Stimulated activated CD4-positive, alpha-beta T cell treated with anti-CD3 and anti-CD28 coated beads, Interleukin-12 subunit alpha, Interleukin-12 subunit beta, amount 100 ng/mL, for 48 hours (primary cell): ENCODE measurements at regions not wholly inside any gene's neighbourhood (a gene's known extent, or its start where the extent isn't known, plus 50 kb on each side); places are given as distances from the start of the nearest gene placed in this dataset.
"Not testable (repeated sequence)": the region's sequence is repeated elsewhere in the genome, so short reads cannot be mapped to it uniquely, and the experiment has no call there.

Source experiments
- DNase-seq, 3 donors: peaks; one replicate each; pipeline ENCODE4 v3.0.0-alpha.2; 2020; ENCODE audit warnings: low read depth in 2 of 3, low spot score in 1 of 3

DNA sequence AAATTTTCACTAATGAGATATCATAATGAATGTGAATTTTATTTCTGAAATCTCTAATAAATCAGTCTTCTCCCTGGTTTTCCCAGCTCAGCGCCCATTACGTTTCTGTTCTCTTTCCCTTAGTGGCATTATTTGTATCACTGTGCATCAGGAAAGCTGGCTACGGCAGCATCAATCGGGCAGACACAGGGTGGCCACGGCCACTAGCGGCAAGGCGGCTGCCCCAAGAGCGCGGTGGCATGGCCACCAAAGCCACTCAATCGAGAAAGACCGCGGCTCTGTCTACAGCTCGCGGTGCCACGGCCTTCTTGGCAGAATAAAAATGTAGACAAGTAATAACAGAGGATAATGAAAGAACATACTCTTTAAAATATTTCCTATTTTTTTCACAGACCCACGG is 168.0 kb downstream of the RPIA start:
- DNase-seq = no peak

DNA sequence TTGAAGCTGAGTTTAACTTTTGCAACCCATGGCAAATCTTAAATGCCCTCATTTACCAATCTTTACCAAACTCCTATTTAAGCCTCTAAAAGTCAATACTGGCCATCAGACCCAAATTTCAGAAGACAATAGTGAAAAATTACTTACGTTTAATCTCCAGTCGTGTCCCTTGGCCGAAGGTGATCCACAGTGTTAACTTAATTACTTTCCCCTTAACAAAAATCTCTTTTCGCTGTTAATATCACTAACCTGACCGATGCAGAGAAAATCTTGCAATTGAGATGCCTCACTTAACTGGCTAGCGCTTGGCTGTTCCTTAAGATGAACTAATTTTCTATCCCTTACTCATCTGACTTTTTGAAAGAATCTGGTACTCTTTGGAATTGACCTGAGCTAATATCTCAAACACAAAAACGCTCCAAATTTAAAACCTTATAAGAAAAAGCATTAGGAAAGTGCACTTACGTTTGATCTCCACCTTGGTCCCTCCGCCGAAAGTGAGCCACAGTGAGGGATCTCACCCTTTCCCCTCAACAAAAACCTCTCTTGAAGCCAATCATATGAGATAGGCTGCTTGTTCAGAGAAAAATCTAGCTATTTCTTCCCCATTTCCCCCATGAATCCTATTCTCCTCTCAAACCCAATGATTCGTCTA is 169.1 kb downstream of the RPIA start:
- DNase-seq = no peak

DNA sequence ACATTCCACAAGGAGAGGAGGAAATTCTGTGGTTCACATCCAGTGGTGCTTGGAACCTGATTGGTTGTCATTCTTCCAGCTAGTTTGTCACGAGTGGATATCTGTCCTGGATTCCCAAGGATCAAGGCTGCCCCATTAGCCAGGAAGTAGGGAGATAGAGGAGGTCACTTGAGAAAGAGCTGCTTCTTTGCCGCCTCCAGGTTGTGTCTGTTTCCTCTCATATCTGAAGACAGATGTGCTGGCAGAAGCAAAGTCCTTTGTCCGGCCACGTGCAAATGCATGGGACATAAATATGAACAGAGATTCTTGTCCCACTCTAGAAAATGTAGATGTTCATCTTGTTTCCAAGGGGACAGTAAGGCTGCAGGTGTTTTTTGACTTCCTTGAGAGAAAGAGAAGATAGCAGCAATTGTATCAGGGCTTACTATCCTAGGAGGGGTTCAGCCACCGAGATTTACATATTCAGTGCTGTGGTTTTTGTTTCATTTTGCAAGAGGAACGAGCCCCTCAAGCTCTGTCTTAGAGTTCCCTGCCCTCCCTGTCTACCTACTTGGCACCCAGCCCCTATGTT is 174.4 kb downstream of the RPIA start:
- no peak for DNase-seq

DNA sequence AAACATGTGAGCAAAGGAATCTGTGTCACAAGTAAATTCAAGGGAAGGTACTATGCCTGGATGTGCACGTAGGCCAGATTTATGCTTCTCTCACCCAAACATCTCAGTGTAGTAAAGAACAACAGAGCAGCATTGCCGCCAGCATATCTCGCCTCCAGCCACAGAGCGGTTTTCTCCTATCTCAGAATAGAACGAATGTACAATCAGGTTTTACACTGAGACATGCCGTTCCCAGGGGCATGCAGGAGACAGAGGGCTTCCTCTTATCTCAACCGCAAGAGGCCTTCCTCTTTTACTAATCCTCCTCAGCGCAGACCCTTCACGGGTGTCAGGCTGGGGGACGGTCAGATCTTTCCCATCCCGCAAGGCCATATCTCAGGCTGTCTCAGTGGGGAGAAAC is 175.3 kb downstream of the RPIA start:
- no peak for DNase-seq

DNA sequence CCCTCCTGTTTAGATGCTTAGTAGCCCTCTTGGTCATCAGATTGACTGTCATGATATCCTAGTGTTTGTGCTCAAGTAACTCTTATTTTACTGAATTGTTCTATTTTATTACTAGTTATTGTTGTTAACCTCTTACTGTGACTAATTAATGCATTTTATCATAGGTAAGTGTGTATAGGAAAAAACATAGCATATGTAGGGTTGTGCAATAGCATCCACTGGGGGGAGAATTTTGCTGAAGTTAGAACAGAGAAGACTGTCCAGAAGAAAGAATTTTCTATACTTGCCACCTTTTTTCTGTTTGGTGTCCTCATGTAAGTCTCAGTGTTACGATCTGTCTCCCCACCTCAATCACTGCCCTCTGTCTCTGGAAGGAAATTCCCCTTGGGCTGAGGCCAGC is 177.4 kb downstream of the RPIA start:
- no peak for DNase-seq

DNA sequence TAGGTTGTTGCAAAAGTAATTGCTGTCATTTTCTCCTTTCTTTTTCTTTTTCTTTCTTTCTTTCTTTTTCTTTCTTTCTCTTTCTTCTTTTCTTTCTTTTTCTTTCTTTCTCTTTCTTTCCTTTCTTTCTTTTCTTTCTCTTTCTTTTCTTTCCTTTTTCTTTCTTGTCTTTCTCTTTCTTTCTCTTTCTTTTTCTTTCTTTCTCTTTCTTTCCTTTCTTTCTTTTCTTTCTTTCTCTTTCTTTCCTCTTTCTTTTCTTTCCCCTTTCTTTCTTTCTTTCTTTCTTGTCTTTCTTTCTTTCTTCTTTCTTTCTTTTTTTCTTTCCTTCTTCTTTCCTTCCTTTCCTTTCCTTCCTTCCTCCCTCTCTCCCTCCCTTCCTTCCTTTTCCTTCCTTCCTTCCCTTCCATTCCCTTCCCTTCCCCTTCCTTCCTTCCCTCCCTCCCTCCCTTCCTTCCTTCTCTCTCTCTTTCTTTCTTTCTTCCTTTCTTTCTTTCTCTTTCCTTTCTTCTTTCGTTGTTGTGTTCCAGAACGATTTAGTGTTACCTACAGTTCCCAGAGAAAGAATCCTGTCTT is 178.9 kb downstream of the RPIA start:
- no peak for DNase-seq

DNA sequence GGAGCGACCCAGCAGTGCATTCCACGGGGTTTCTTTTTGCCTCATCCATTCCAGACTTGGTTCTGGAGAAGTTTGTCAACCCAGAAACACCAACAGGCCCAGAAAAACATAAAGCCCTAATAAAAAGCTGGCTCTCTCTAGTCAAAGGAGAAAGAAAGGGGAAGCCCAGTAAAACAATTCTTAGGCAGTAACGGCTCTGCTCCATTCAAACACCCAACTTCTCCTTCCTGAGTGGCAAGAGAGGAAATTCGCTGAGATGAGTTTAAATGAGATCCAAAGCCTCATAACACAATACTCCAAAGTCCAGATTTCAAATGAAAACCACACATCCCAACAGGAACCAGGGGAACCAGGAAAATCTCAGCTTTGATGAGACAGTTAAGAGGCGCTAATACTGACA is 179.9 kb downstream of the RPIA start:
- no peak for DNase-seq

DNA sequence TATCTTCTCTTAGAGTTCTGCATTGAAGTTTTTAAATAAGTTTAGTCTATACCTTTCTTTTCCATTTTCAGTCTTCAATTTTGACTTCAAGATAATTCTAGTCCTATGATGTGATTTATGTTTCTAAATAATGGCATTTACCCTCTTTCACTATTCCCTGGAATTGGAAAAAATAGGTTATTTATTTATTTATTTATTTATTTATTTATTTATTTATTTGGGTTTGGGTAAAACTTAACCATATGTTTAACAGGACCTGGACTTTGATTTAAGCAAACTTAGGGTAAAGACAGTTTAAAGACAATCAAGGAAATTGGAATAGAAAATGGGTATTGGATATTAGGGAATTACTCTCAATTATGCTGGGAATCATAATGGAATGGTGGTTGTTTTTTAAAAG is 182.1 kb downstream of the RPIA start:
- DNase-seq = no peak

DNA sequence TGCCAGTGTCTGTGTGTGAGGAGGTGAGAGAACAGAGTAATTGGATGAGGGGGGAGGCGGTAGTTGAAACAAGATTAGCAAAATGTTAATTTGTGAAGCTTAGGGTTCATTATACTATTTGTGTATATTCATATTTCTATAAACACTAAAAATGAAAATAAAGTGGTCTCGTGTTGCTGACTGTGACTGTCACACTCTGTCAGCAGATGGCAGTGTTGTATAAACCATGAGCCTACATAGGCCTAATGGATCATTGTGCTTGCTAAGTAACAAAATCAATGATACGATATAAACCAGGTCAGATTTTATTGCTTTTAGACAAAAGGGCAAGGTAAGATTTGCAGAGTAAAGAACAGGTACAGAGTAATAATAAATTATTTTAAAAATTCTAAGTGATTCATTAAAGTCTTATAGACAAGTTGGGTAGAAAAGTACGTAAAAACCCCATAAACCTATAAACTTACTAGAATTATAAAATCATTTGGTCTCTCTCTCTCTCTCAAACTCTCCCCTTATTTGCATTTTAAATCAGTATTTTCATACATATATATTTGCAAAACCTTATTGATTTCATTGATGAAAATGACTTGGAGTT is 182.7 kb downstream of the RPIA start:
- peak; percentile 13 to 37 (median 15) for DNase-seq

DNA sequence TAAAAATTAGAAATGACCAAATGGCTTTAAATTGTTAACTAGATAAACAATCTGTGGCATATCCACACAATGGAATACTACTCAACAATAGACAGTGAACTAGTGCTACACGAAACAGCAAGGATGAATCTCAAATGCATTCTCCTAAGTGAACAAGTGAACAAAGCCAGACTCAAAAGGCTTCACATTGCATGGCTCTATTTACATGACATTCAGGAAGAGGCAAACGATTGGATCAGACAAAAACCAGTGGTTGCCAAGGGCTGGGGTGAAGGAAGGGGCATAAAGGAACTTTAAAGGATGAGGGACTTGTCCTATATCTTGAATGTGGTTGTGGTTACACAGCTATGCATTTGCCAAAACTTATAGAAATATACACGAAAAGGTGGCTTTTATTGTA is 184.3 kb downstream of the RPIA start:
- DNase-seq = no peak

DNA sequence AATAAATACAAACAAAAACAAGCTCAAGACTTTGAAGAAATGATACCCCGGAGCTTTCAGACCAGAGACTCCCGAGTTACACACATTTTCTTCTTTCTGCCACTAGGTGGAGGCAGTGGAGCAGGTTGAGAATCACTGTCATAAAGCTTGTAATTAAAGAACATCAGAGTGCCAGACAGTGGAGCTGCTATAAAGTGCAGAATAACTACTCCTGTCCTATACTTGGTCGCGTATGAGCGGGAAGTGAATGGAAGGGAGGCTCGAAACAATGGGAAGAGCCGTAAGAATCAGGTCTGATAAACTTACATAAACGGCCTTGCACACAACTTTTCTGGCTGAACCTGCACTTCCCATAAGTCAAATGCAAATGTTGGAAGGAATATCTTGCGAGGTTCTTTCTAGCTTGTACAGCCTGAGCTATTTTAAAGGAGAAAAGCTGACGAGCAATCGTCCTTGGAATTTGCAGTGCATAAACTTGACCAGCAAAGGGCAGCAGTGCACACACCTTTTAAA is 189.0 kb downstream of the RPIA start:
- peak in 1 of 3 donors; percentile 32 for DNase-seq

DNA sequence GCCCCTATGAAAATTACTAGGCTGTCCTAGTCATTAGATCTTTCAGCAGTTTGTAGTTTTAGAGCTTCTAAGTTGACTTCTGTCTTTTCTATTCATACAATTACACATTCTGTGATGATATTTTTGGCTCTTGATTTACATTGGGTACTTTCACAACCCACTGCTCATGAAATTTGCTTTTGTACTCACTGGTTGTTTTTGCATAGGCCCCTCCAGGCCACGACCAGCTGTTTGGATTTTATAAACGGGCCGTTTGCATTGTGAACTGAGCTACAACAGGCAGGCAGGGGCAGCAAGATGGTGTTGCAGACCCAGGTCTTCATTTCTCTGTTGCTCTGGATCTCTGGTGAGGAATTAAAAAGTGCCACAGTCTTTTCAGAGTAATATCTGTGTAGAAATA is 193.8 kb downstream of the RPIA start:
- DNase-seq = no peak

DNA sequence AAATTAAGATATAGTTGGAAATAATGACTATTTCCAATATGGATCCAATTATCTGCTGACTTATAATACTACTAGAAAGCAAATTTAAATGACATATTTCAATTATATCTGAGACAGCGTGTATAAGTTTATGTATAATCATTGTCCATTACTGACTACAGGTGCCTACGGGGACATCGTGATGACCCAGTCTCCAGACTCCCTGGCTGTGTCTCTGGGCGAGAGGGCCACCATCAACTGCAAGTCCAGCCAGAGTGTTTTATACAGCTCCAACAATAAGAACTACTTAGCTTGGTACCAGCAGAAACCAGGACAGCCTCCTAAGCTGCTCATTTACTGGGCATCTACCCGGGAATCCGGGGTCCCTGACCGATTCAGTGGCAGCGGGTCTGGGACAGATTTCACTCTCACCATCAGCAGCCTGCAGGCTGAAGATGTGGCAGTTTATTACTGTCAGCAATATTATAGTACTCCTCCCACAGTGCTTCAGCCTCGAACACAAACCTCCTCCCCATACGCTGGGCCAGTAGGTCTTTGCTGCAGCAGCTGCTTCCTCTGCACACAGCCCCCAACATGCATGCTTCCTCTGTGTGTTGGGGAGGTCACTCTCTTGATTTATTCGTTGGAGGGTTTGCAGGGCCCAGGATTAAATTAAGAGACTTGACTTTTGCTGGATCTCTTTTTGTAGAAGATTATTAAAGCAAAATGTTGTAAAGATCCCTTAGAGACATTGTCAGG is 194.4 kb downstream of the RPIA start:
- DNase-seq = no peak

DNA sequence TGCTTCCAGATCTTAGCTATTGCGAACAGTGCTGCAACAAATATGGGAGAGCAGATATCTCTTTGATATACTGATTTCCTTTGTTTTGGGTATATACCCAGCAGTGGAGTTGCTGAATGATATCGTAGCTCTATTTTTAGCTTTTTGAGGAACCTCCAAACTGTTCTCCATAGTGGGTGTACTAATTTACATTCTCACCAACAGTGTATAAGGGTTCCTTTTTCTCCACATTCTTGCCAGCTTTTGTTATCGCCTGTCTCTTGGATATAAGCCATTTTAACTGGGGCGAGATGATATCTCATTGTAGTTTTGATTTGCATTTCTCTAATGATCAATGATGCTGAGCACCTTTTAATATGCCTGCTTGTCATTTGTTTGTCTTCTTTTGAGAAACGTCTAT is 196.0 kb downstream of the RPIA start:
- not testable (repeated sequence) for DNase-seq

DNA sequence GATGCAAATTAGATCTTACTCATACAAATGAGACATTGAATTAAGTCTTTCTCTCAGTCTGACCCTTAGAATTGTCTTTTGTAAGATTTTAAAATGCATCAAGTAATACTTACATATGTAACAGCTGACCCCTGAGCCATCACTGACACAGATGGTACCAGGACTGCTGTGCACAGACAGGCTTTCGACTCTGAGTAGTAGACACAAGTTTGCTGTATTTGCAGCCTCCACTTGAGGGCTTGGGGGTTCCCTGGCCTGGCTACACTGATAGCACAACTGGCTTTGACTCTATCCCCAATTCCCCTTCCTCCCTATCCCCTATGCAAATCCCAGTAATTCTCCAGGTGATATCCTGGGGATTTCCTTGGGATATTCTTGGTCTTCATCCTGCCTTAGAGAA is 200.7 kb downstream of the RPIA start:
- DNase-seq = no peak

DNA sequence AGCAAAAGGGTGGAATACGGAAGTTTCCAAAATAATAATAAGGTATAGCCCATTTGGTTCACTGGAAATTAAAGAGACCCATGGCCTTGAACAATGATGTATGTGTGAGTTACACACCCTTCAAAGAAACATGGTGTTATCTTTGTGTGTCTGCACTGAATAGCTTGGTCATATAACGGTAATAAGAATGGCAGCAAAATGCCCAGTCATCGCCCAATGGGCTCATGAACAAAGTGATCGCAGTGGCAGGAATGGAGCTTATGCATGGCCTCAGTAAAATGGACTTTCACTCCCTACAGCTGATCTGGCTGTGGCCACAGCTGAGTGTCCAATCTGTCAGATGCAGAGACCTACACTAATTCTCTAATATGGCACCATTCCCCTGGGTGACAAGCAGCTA is 201.3 kb downstream of the RPIA start:
- no peak for DNase-seq

DNA sequence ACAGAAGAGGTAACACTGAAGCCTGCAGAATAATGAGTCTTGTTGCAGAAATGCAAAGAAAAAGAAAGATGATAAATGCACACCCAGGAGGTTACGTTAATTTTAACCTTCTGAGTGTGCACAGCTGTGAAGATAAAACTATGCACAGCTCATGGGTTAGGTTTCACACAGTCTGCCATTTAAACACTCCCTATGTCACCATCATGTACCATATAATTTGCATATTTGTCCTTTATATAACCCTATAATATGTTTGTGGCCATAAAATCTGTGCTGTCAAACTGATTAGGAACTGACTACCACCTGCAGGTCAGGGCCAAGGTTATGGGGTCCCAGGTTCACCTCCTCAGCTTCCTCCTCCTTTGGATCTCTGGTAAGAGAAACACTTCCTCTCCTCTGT is 205.5 kb downstream of the RPIA start:
- no peak for DNase-seq

DNA sequence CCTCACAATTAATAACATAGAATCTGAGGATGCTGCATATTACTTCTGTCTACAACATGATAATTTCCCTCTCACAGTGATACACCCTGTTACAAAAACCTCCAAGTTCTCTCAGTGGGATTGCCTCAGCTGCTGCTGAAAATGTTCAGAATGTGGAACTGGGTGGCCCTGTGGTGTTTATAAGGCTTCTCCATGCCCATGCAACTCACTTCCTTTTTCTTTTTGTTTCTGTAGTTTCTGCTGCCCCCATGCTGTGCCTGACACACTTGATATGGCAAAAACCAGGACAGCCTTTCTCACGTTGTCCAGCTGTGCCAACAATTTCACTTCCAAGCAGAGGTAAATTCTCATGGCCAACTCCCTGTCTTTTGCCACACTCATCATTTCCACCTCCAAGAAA is 206.2 kb downstream of the RPIA start:
- no peak for DNase-seq

DNA sequence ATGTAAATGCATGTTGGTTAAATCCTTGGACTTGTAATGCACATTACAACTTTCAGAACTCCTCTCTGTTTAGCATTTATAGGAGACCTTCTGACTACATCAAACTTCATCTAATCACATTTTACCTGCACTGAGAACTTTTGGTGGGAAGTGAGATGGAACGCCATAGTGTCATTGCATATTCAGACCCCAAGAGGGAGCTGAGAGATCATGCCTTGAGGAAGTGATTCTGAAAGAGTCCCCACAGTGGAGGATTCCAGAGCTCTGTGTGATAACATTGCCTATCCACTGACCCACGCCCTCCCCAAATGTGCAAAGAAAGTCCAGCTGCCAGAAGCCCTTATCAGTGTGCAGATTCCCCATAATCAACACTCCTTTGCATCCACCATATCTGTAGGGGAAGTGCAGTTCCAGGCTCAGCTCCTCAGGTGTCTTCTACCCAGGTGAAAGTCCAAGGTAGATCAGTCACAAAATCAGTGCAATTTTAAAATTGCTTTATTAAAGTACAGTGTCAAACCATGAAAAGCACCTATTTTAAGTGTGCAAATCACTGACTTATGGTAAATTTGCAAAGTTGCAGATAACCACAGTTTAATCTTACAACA is 212.4 kb downstream of the RPIA start:
- DNase-seq = no peak

DNA sequence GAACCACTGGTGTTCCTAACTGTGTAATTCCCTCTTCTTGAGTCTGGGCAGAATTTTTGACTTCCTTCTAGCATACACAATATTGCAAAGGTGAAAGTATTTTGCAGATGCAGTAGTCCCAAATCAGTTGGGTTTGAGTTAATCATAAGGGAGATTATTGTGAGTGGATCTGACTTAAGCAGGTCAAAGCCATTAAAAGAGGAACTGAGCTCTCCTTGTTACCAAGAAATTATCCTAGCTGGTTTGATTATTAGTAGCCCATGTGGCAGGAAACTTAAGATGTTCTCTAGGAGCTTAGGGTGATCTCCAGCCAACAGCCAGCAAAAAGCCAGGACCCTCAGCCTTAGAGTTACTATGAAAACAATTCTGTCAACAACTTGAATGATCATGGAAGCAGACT is 221.8 kb downstream of the RPIA start:
- DNase-seq = no peak

DNA sequence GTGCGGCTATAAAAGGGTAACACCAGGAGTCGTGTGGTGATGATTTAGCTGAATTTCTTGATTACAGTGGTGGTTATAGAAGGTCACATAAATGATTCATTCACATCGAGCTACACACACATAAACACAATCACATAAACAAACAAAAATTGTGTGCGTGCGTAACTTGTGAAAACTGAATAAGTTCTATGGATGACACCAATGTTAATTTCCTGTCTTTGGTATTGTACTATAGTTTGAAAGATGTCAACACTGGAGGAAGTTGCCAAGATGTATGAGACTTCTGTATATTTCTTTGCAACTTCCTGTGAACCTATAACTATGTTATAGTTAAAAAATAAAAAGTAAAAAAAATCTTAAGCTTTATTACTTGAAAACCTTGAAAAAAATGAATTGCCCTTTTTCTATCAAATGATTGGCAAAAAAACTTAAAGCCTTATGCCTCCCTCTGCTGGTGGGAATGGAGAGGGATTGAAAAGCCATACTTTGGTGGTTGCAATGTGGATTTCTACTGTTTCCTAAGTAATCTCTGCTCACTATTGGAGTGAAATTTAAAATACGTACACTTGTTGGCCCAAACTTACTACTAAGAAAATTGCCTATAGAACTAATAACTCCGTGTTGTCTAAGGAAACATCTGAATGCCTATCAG is 227.7 kb downstream of the RPIA start:
- DNase-seq = peak in 1 of 3 donors; percentile 13
